ENCODE measurements at regions not wholly inside any gene's neighbourhood (a gene's known extent, or its start where the extent isn't known, plus 50 kb on each side); places are given as distances from the start of the nearest gene placed in this dataset.

GRCh38 chr21:35135481-35135880 is 86.4 kb upstream of the RUNX1 start:
- TF ChIP-seq EP300 (IDR thresholded peaks at IDR 0.05; ENCODE audit: borderline replicate concordance) = no peak
- no peak for TF ChIP-seq USF1 (IDR thresholded peaks at IDR 0.05)

- TF ChIP-seq, protein P1, sequence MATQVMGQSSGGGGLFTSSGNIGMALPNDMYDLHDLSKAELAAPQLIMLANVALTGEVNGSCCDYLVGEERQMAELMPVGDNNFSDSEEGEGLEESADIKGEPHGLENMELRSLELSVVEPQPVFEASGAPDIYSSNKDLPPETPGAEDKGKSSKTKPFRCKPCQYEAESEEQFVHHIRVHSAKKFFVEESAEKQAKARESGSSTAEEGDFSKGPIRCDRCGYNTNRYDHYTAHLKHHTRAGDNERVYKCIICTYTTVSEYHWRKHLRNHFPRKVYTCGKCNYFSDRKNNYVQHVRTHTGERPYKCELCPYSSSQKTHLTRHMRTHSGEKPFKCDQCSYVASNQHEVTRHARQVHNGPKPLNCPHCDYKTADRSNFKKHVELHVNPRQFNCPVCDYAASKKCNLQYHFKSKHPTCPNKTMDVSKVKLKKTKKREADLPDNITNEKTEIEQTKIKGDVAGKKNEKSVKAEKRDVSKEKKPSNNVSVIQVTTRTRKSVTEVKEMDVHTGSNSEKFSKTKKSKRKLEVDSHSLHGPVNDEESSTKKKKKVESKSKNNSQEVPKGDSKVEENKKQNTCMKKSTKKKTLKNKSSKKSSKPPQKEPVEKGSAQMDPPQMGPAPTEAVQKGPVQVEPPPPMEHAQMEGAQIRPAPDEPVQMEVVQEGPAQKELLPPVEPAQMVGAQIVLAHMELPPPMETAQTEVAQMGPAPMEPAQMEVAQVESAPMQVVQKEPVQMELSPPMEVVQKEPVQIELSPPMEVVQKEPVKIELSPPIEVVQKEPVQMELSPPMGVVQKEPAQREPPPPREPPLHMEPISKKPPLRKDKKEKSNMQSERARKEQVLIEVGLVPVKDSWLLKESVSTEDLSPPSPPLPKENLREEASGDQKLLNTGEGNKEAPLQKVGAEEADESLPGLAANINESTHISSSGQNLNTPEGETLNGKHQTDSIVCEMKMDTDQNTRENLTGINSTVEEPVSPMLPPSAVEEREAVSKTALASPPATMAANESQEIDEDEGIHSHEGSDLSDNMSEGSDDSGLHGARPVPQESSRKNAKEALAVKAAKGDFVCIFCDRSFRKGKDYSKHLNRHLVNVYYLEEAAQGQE (IDR thresholded peaks at IDR 0.05; ENCODE audit: low read depth) = no peak
- TF ChIP-seq FOXM1 (IDR thresholded peaks at IDR 0.05; ENCODE audit: borderline replicate concordance, low read depth) (no peak), TEAD4 (IDR thresholded peaks at IDR 0.05) (no peak), USF1 (IDR thresholded peaks at IDR 0.05) (no peak), RAD21 (IDR thresholded peaks at IDR 0.05; ENCODE audit: low read depth) (no peak), TAF1 (IDR thresholded peaks at IDR 0.05; ENCODE audit: low read depth) (no peak), EP300 (IDR thresholded peaks at IDR 0.05; ENCODE audit: borderline replicate concordance) (no peak), TCF12 (IDR thresholded peaks at IDR 0.05; ENCODE audit: low read depth) (no peak), CEBPB (IDR thresholded peaks at IDR 0.05) (no peak), CREB1 (IDR thresholded peaks at IDR 0.05; ENCODE audit: low read depth) (no peak), MAX (IDR thresholded peaks at IDR 0.05) (no peak), YY1 (IDR thresholded peaks at IDR 0.05; ENCODE audit: low read depth) (no peak), ZBTB7A (IDR thresholded peaks at IDR 0.05; ENCODE audit: low read depth) (no peak), EGR1 (IDR thresholded peaks at IDR 0.05) (no peak)
These were observed 85.2 kb upstream of the RUNX1 start for GRCh38 chr21:35134309-35134708.

- TF ChIP-seq, protein P1 (IDR thresholded peaks at IDR 0.05; ENCODE audit: low read depth) = no peak
- no peak for TF ChIP-seq CEBPB (IDR thresholded peaks at IDR 0.05)
- no peak for TF ChIP-seq FOXM1 (IDR thresholded peaks at IDR 0.05; ENCODE audit: borderline replicate concordance, low read depth)
- no peak for TF ChIP-seq TAF1 (IDR thresholded peaks at IDR 0.05; ENCODE audit: low read depth)
- TF ChIP-seq YY1 (IDR thresholded peaks at IDR 0.05; ENCODE audit: low read depth) = no peak
- no peak for TF ChIP-seq RAD21 (IDR thresholded peaks at IDR 0.05; ENCODE audit: low read depth)
- no peak for TF ChIP-seq NFIC (IDR thresholded peaks at IDR 0.05)
- no peak for TF ChIP-seq TEAD4 (IDR thresholded peaks at IDR 0.05)
- TF ChIP-seq MAX (IDR thresholded peaks at IDR 0.05) = no peak
- TF ChIP-seq EP300 (IDR thresholded peaks at IDR 0.05; ENCODE audit: borderline replicate concordance) = no peak
These were observed 79.4 kb upstream of the RUNX1 start for GRCh38 chr21:35128536-35128935.

- TF ChIP-seq TCF12 (IDR thresholded peaks at IDR 0.05; ENCODE audit: low read depth) (no peak), ZBTB7A (IDR thresholded peaks at IDR 0.05; ENCODE audit: low read depth) (no peak), NFIC (IDR thresholded peaks at IDR 0.05) (no peak), YY1 (IDR thresholded peaks at IDR 0.05; ENCODE audit: low read depth) (no peak), TAF1 (IDR thresholded peaks at IDR 0.05; ENCODE audit: low read depth) (no peak), CEBPB (IDR thresholded peaks at IDR 0.05) (no peak), CREB1 (IDR thresholded peaks at IDR 0.05; ENCODE audit: low read depth) (no peak), FOXM1 (IDR thresholded peaks at IDR 0.05; ENCODE audit: borderline replicate concordance, low read depth) (no peak)
These were observed 78.7 kb upstream of the RUNX1 start for GRCh38 chr21:35127851-35128250.

GRCh38 chr21:35127026-35127425 is 77.9 kb upstream of the RUNX1 start:
- TF ChIP-seq NFIC (IDR thresholded peaks at IDR 0.05) (no peak), CEBPB (IDR thresholded peaks at IDR 0.05) (no peak), YY1 (IDR thresholded peaks at IDR 0.05; ENCODE audit: low read depth) (no peak)

- TF ChIP-seq EGR1 (IDR thresholded peaks at IDR 0.05) (no peak), CEBPB (IDR thresholded peaks at IDR 0.05) (no peak), MAX (IDR thresholded peaks at IDR 0.05) (no peak), ZBTB7A (IDR thresholded peaks at IDR 0.05; ENCODE audit: low read depth) (no peak), FOXM1 (IDR thresholded peaks at IDR 0.05; ENCODE audit: borderline replicate concordance, low read depth) (no peak), USF1 (IDR thresholded peaks at IDR 0.05) (no peak), EP300 (IDR thresholded peaks at IDR 0.05; ENCODE audit: borderline replicate concordance) (no peak), NFIC (IDR thresholded peaks at IDR 0.05) (no peak), YY1 (IDR thresholded peaks at IDR 0.05; ENCODE audit: low read depth) (no peak), TCF12 (IDR thresholded peaks at IDR 0.05; ENCODE audit: low read depth) (no peak), TEAD4 (IDR thresholded peaks at IDR 0.05) (no peak), RAD21 (IDR thresholded peaks at IDR 0.05; ENCODE audit: low read depth) (no peak), CREB1 (IDR thresholded peaks at IDR 0.05; ENCODE audit: low read depth) (no peak), TAF1 (IDR thresholded peaks at IDR 0.05; ENCODE audit: low read depth) (no peak)
- TF ChIP-seq, protein P1 (IDR thresholded peaks at IDR 0.05; ENCODE audit: low read depth) = no peak
These were observed 71.6 kb upstream of the RUNX1 start for GRCh38 chr21:35120631-35121180.

Measured in Ishikawa (cell line).